Activated T-helper 1 cell treated with anti-CD3 and anti-CD28 coated beads, Interleukin-2, amount 50 U/mL, for 16 hours (primary cell): ENCODE measurements at regions not wholly inside any gene's neighbourhood (a gene's known extent, or its start where the extent isn't known, plus 50 kb on each side); places are given as distances from the start of the nearest gene placed in this dataset.
"Not testable (repeated sequence)": the region's sequence is repeated elsewhere in the genome, so short reads cannot be mapped to it uniquely, and the experiment has no call there.

Experiments used
- DNase-seq, 2 donors: peaks; one replicate each; pipeline ENCODE4 v3.0.0-alpha.2; 2020; ENCODE audit warnings: low read depth in 1 of 2, low spot score in 1 of 2

GRCh38 chr18:38243291-38243690 is 677.7 kb upstream of the CELF4 start:
- DNase-seq, result no peak

- no peak for DNase-seq
Measured at GRCh38 chr18:38241736-38242135, 676.1 kb upstream of the CELF4 start.

GRCh38 chr18:38241216-38241615 is 675.6 kb upstream of the CELF4 start:
- no peak for DNase-seq

- no peak for DNase-seq
Measured at GRCh38 chr18:38239606-38240005, 674.0 kb upstream of the CELF4 start.

- DNase-seq, result no peak
Measured at GRCh38 chr18:38237796-38238195, 672.2 kb upstream of the CELF4 start.

GRCh38 chr18:38221476-38222100 is 656.0 kb upstream of the CELF4 start:
- DNase-seq, result no peak

- no peak for DNase-seq
Measured at GRCh38 chr18:38198956-38199355, 633.4 kb upstream of the CELF4 start.

GRCh38 chr18:38198526-38198925 is 632.9 kb upstream of the CELF4 start:
- no peak for DNase-seq

- DNase-seq, result no peak
Measured at GRCh38 chr18:38186491-38186890, 620.9 kb upstream of the CELF4 start.

- no peak for DNase-seq
Measured at GRCh38 chr18:38174594-38174993, 609.0 kb upstream of the CELF4 start.

- no peak for DNase-seq
Measured at GRCh38 chr18:38174173-38174572, 608.6 kb upstream of the CELF4 start.

- DNase-seq, result no peak
Measured at GRCh38 chr18:38170845-38171244, 605.2 kb upstream of the CELF4 start.

GRCh38 chr18:38167623-38168022 is 602.0 kb upstream of the CELF4 start:
- DNase-seq, result no peak

GRCh38 chr18:38153116-38153515 is 587.5 kb upstream of the CELF4 start:
- not testable (repeated sequence) for DNase-seq

GRCh38 chr18:38116716-38117115 is 551.1 kb upstream of the CELF4 start:
- no peak for DNase-seq

GRCh38 chr18:38115201-38115600 is 549.6 kb upstream of the CELF4 start:
- no peak for DNase-seq

- no peak for DNase-seq
Measured at GRCh38 chr18:38087538-38087937, 521.9 kb upstream of the CELF4 start.

- no peak for DNase-seq
Measured at GRCh38 chr18:38081516-38081915, 515.9 kb upstream of the CELF4 start.

- DNase-seq, result no peak
Measured at GRCh38 chr18:38077229-38077628, 511.6 kb upstream of the CELF4 start.

GRCh38 chr18:38076346-38077070 is 510.9 kb upstream of the CELF4 start:
- DNase-seq, result no peak

GRCh38 chr18:38074298-38074876 is 508.8 kb upstream of the CELF4 start:
- no peak for DNase-seq

- no peak for DNase-seq
Measured at GRCh38 chr18:38067821-38068220, 502.2 kb upstream of the CELF4 start.

- no peak for DNase-seq
Measured at GRCh38 chr18:38067086-38067485, 501.5 kb upstream of the CELF4 start.
